HEK293T (cell line): ENCODE measurements at regions not wholly inside any gene's neighbourhood (a gene's known extent, or its start where the extent isn't known, plus 50 kb on each side); places are given as distances from the start of the nearest gene placed in this dataset.
"Not testable (repeated sequence)": the region's sequence is repeated elsewhere in the genome, so short reads cannot be mapped to it uniquely, and the experiment has no call there.

Source experiments
- CTCF ChIA-PET: fragments of 350-600 bp; formaldehyde crosslinking; extraction: SDS; loops from one replicate; lab custom pipeline; 2021; ENCODE audit warnings: antibody characterized with exemption, inconsistent platforms; lab: Yijun Ruan, JAX
- POLR2A ChIA-PET: fragments of 350-600 bp; formaldehyde crosslinking; extraction: SDS; loops from one replicate; lab custom pipeline; 2020; ENCODE audit warnings: antibody characterized with exemption, inconsistent platforms; lab: Yijun Ruan, JAX
- DNase-seq: peaks from one replicate; pipeline ENCODE4 v3.0.0; 2012; ENCODE audit warnings: mixed read lengths; ENCODE audit errors: extremely low spot score
- ARNT ChIP-seq: fragments of 450-650 bp; IDR thresholded peaks from 2 replicates; pipeline ENCODE4 v1.6.1; 2017; ENCODE audit warnings: mild to moderate bottlenecking
- BHLHE40 ChIP-seq: fragments of 450-650 bp; IDR thresholded peaks from 2 replicates; pipeline ENCODE4 v1.6.1; 2016; ENCODE audit warnings: mild to moderate bottlenecking, moderate library complexity, borderline replicate concordance
- CTBP1 ChIP-seq: fragments of 450-650 bp; IDR thresholded peaks from 2 replicates; pipeline ENCODE4 v1.6.1; 2016; ENCODE audit warnings: borderline replicate concordance
- ELF4 ChIP-seq: fragments of 450-650 bp; IDR thresholded peaks from 2 replicates; pipeline ENCODE4 v1.6.1; 2017; ENCODE audit warnings: antibody characterized with exemption
- FOXA1 ChIP-seq: fragments of 450-650 bp; IDR thresholded peaks from 2 replicates; pipeline ENCODE4 v1.6.1; 2016; ENCODE audit warnings: mild to moderate bottlenecking
- FOXK2 ChIP-seq: fragments of 450-650 bp; IDR thresholded peaks from 2 replicates; pipeline ENCODE4 v1.6.1; 2016; ENCODE audit warnings: mild to moderate bottlenecking
- FOXM1 ChIP-seq: fragments of 450-650 bp; IDR thresholded peaks from 2 replicates; pipeline ENCODE4 v1.6.1; 2017; ENCODE audit warnings: mild to moderate bottlenecking, borderline replicate concordance
- HDGF ChIP-seq: fragments of 450-650 bp; IDR thresholded peaks from 2 replicates; pipeline ENCODE4 v1.6.1; 2017; ENCODE audit warnings: antibody characterized with exemption, borderline replicate concordance
- L3MBTL2 ChIP-seq: fragments of 450-650 bp; conservative IDR thresholded peaks from 2 replicates; pipeline ENCODE4 v1.6.1; 2016; ENCODE audit warnings: mild to moderate bottlenecking
- LEF1 ChIP-seq: fragments of 450-650 bp; IDR thresholded peaks from 2 replicates; pipeline ENCODE4 v1.6.1; 2017; ENCODE audit warnings: mild to moderate bottlenecking, borderline replicate concordance
- NFRKB ChIP-seq: fragments of 450-650 bp; IDR thresholded peaks from 2 replicates; pipeline ENCODE4 v1.6.1; 2016; ENCODE audit warnings: mild to moderate bottlenecking, moderate library complexity
- SP1 ChIP-seq: fragments of 450-650 bp; IDR thresholded peaks from 2 replicates; pipeline ENCODE4 v1.6.1; 2017
- SUZ12 ChIP-seq: fragments of 450-650 bp; IDR thresholded peaks from 2 replicates; pipeline ENCODE4 v1.6.1; 2016; ENCODE audit warnings: mild to moderate bottlenecking
- TARDBP ChIP-seq: fragments of 450-650 bp; IDR thresholded peaks from 2 replicates; pipeline ENCODE4 v1.6.1; 2016
- ZNF384 ChIP-seq: fragments of 450-650 bp; IDR thresholded peaks from 2 replicates; pipeline ENCODE4 v1.6.1; 2016
- TF ChIP-seq, protein P1 (sequence below): fragments of 450-650 bp; IDR thresholded peaks from 2 replicates; pipeline ENCODE4 v1.6.1; 2016

DNA sequence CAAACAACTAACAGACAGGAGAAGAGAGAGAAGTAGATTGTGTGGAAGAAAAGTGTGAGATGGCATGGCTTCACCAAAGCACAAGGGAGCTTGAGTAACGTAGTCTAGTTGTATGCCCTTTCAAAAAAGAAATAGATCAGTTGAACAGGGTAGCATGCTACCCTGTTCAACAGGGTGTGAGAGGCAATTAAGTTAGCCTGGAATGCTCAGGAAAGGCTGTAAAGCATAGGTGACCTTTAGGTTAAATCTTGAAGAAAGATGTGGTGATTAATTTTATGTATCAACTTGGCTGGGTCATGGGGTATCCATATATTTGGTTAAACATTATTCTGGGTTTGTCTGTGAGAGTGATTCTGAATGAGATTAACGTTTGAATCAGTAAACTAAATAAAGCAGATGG lies 61.8 kb upstream of the ZC3H15 start:
- CTCF ChIA-PET, result no interaction called here
- DNase-seq, result no peak
- POLR2A ChIA-PET, result no interaction called here
- no peak for TF ChIP-seq CTBP1
- TF ChIP-seq, protein P1, sequence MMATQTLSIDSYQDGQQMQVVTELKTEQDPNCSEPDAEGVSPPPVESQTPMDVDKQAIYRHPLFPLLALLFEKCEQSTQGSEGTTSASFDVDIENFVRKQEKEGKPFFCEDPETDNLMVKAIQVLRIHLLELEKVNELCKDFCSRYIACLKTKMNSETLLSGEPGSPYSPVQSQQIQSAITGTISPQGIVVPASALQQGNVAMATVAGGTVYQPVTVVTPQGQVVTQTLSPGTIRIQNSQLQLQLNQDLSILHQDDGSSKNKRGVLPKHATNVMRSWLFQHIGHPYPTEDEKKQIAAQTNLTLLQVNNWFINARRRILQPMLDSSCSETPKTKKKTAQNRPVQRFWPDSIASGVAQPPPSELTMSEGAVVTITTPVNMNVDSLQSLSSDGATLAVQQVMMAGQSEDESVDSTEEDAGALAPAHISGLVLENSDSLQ, result no peak
- no peak for TF ChIP-seq BHLHE40
- TF ChIP-seq SUZ12, result no peak
- no peak for TF ChIP-seq ZNF384
- no peak for TF ChIP-seq FOXK2
- no peak for TF ChIP-seq LEF1
- TF ChIP-seq FOXM1, result no peak
- no peak for TF ChIP-seq ARNT
- TF ChIP-seq TARDBP, result no peak
- no peak for TF ChIP-seq L3MBTL2
- TF ChIP-seq NFRKB, result no peak
- TF ChIP-seq FOXA1, result no peak
- no peak for TF ChIP-seq SP1
- TF ChIP-seq HDGF, result no peak
- no peak for TF ChIP-seq ELF4

- POLR2A ChIA-PET, result no interaction called here
- DNase-seq, result no peak
- TF ChIP-seq, protein P1, result no peak
- TF ChIP-seq FOXM1 (no peak), ARNT (no peak), L3MBTL2 (no peak), ZNF384 (no peak), CTBP1 (no peak), ELF4 (no peak), LEF1 (no peak), HDGF (no peak), SP1 (no peak), SUZ12 (no peak), FOXA1 (no peak), TARDBP (no peak), NFRKB (no peak), FOXK2 (no peak), BHLHE40 (no peak)
- CTCF ChIA-PET, result no interaction called here
These were observed 60.5 kb upstream of the ZC3H15 start for GRCh38 chr2:186425576-186425975.

GRCh38 chr2:186426153-186427016 lies 59.7 kb upstream of the ZC3H15 start:
- TF ChIP-seq BHLHE40 (no peak), ZNF384 (no peak), SP1 (no peak), HDGF (no peak), SUZ12 (no peak), L3MBTL2 (no peak), FOXM1 (no peak), NFRKB (no peak), ARNT (no peak), FOXA1 (no peak), TARDBP (no peak), CTBP1 (no peak), FOXK2 (no peak), LEF1 (no peak), ELF4 (no peak)
- no peak for DNase-seq
- ChIA-PET POLR2A (no interaction called here), CTCF (no interaction called here)

- POLR2A ChIA-PET, DNase-seq, CTCF ChIA-PET: not testable (repeated sequence)
These were observed 59.1 kb upstream of the ZC3H15 start for GRCh38 chr2:186427017-186427350.

DNA sequence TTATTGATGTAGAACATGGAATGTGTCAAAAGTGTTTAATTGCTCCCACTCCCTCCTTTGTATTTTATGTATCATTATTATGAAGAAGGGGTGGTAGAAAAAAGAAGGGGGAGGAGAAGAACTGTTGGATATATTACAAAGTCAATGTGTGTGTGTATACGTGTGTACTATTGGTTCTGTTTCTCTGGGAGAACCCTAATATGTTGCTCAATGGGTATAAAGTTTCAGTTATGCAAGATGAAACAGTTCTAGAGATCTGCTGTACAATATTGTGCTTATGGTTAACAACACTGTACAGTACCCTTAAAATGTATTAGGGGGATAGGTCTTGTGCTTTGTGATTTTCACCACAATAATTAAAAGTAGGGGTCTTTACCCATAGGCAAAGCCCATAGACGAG lies 58.1 kb upstream of the ZC3H15 start:
- TF ChIP-seq FOXM1 (no peak), BHLHE40 (no peak), LEF1 (no peak), HDGF (no peak), ZNF384 (no peak), CTBP1 (no peak), FOXK2 (no peak)
- ChIA-PET CTCF (no interaction called here), POLR2A (no interaction called here)
- DNase-seq, result no peak

- TF ChIP-seq, protein P1, result no peak
- TF ChIP-seq ELF4 (no peak), LEF1 (no peak), CTBP1 (no peak), SUZ12 (no peak), SP1 (no peak), L3MBTL2 (no peak), BHLHE40 (no peak), FOXK2 (no peak), ZNF384 (no peak), HDGF (no peak), FOXA1 (no peak), ARNT (no peak), FOXM1 (no peak), NFRKB (no peak)
These were observed 57.0 kb upstream of the ZC3H15 start for GRCh38 chr2:186429104-186429503.

More at GRCh38 chr2:186429104-186429503, 57.0 kb upstream of the ZC3H15 start:
- DNase-seq, result no peak
- ChIA-PET CTCF (no interaction called here), POLR2A (no interaction called here)
